ENCODE measurements at regions not wholly inside any gene's neighbourhood (a gene's known extent, or its start where the extent isn't known, plus 50 kb on each side); places are given as distances from the start of the nearest gene placed in this dataset.

GRCh38 chr9:28782630-28783029 lies 1209.3 kb upstream of the C9orf72 start:
- Histone ChIP-seq H3K9me2 (replicated peaks; ENCODE audit: low read depth, low read length) (no peaks in the 10 kb centered on the region), H3K4me1 (ENCODE audit: insufficient read depth, low read length, poor library complexity, severe bottlenecking) (no peaks in the 10 kb centered on the region), H3K4me3 (ENCODE audit: low read length, poor library complexity, severe bottlenecking) (no peak overlapping the region), H3F3A (ENCODE audit: low read depth) (no peaks in the 10 kb centered on the region), H3K4me2 (ENCODE audit: low read depth, low read length, poor library complexity, severe bottlenecking) (no peak overlapping the region), H3K36me3 (ENCODE audit: insufficient read depth, low read length) (no peaks in the 10 kb centered on the region), H3K9me3 (ENCODE audit: insufficient read depth, low read depth, low read length) (no peaks in the 10 kb centered on the region), H4K20me1 (ENCODE audit: insufficient read depth, low read length, poor library complexity, severe bottlenecking) (no peaks in the 10 kb centered on the region), H2AFZ (ENCODE audit: low read length) (no peak overlapping the region), H3K27me3 (ENCODE audit: insufficient read depth, low read length, poor library complexity, severe bottlenecking) (no peaks in the 10 kb centered on the region), H3K79me2 (ENCODE audit: insufficient read depth, low read length) (no peaks in the 10 kb centered on the region), H3K9ac (ENCODE audit: low read depth, low read length, poor library complexity, severe bottlenecking) (no peak overlapping the region)
- TF ChIP-seq EZH2phosphoT487 (IDR thresholded peaks at IDR 0.05; ENCODE audit: borderline replicate concordance) (no peak), CTCF (conservative IDR thresholded peaks at IDR 0.05; ENCODE audit: low read length) (no peak)

- Histone ChIP-seq H3F3A (ENCODE audit: low read depth) (no peaks in the 10 kb centered on the region), H3K4me1 (ENCODE audit: insufficient read depth, low read length, poor library complexity, severe bottlenecking) (no peaks in the 10 kb centered on the region), H3K9ac (ENCODE audit: low read depth, low read length, poor library complexity, severe bottlenecking) (no peak overlapping the region), H2AFZ (ENCODE audit: low read length) (no peak overlapping the region), H3K79me2 (ENCODE audit: insufficient read depth, low read length) (no peaks in the 10 kb centered on the region), H4K20me1 (ENCODE audit: insufficient read depth, low read length, poor library complexity, severe bottlenecking) (no peaks in the 10 kb centered on the region), H3K9me3 (ENCODE audit: insufficient read depth, low read depth, low read length) (no peaks in the 10 kb centered on the region), H3K36me3 (ENCODE audit: insufficient read depth, low read length) (no peaks in the 10 kb centered on the region), H3K9me2 (replicated peaks; ENCODE audit: low read depth, low read length) (no peaks in the 10 kb centered on the region), H3K27me3 (ENCODE audit: insufficient read depth, low read length, poor library complexity, severe bottlenecking) (no peaks in the 10 kb centered on the region), H3K4me3 (ENCODE audit: low read length, poor library complexity, severe bottlenecking) (no peak overlapping the region), H3K4me2 (ENCODE audit: low read depth, low read length, poor library complexity, severe bottlenecking) (no peak overlapping the region)
- no peak for TF ChIP-seq CTCF (conservative IDR thresholded peaks at IDR 0.05; ENCODE audit: low read length)
- TF ChIP-seq EZH2phosphoT487 (IDR thresholded peaks at IDR 0.05; ENCODE audit: borderline replicate concordance): no peak
These were observed 1219.4 kb upstream of the C9orf72 start for GRCh38 chr9:28792716-28793115.

GRCh38 chr9:28799876-28800275 lies 1226.6 kb upstream of the C9orf72 start:
- H3K4me1 ChIP-seq (ENCODE audit: insufficient read depth, low read length, poor library complexity, severe bottlenecking): no peaks in the 10 kb centered on the region
- no peaks in the 10 kb centered on the region for H4K20me1 ChIP-seq (ENCODE audit: insufficient read depth, low read length, poor library complexity, severe bottlenecking)
- no peaks in the 10 kb centered on the region for H3F3A ChIP-seq (ENCODE audit: low read depth)
- TF ChIP-seq EZH2phosphoT487 (IDR thresholded peaks at IDR 0.05; ENCODE audit: borderline replicate concordance): no peak
- no peak for TF ChIP-seq CTCF (conservative IDR thresholded peaks at IDR 0.05; ENCODE audit: low read length)
- no peak overlapping the region for H3K4me3 ChIP-seq (ENCODE audit: low read length, poor library complexity, severe bottlenecking)
- no peak overlapping the region for H3K9ac ChIP-seq (ENCODE audit: low read depth, low read length, poor library complexity, severe bottlenecking)
- no peaks in the 10 kb centered on the region for H3K9me3 ChIP-seq (ENCODE audit: insufficient read depth, low read depth, low read length)
- H3K27me3 ChIP-seq (ENCODE audit: insufficient read depth, low read length, poor library complexity, severe bottlenecking): no peaks in the 10 kb centered on the region
- no peaks in the 10 kb centered on the region for H3K36me3 ChIP-seq (ENCODE audit: insufficient read depth, low read length)
- no peaks in the 10 kb centered on the region for H3K79me2 ChIP-seq (ENCODE audit: insufficient read depth, low read length)
- H3K9me2 ChIP-seq (replicated peaks; ENCODE audit: low read depth, low read length): no peaks in the 10 kb centered on the region
- no peak overlapping the region for H2AFZ ChIP-seq (ENCODE audit: low read length)
- H3K4me2 ChIP-seq (ENCODE audit: low read depth, low read length, poor library complexity, severe bottlenecking): no peak overlapping the region

Measured in Loucy (cell line).